GM21381 (cell line): ENCODE measurements at regions not wholly inside any gene's neighbourhood (a gene's known extent, or its start where the extent isn't known, plus 50 kb on each side); places are given as distances from the start of the nearest gene placed in this dataset.
A peak's percentile ranks its signal among the peaks of the same experiment; 100 is the strongest.

Experiments used
- ATAC-seq: cut with Tn5 transposase; IDR thresholded peaks from one replicate; pipeline ENCODE4 v1.9.1; 2021; ENCODE audit warnings: mild to moderate bottlenecking, moderate library complexity; ENCODE audit not compliant: unreplicated experiment

DNA sequence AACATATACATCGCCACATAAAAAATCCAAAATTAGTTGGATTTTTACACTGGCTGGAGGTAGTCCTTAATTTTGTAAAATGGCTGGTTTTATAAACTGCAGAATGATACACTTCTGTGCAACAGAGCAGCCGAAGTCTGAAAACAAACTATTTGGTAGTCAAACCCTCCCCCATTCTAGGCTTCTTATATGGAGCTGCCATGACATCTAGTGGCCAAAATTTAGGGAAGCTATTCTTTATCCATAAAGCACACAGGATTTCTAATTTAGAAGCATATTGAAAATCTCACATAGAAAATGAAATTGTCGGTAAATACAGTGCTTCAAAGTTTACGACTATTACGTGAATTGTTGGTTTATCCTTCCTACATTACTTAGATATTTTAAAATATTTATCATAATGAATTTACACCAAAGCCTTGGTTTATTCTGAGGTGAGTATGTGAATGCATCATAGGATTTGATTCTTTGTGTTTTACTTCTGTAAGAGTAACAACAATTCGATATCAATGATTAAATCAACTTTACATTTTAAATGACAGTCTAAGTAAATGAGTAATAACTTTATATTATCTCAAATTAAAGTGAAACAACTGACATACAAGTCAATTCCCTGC lies 113.4 kb upstream of the FAM241A start:
- no peak for ATAC-seq

DNA sequence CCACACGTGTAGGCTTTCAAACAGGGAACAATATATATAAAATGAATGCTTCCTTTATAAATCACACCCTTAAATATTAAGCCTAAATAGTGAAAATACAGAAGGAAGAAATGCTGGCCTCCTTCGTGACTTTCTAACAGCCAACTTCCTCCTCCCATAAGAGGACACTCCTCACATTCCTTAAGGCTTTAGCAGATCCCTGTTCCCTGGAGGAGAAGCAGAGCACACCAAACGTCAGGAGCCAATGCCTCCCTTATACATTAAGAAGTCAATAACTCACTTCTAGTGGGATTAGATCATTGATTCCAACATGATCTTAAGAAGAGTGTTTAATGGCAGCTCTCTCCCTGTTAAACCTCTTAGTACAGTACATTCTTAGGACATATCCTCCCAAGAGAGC lies 108.4 kb upstream of the FAM241A start:
- no peak for ATAC-seq

DNA sequence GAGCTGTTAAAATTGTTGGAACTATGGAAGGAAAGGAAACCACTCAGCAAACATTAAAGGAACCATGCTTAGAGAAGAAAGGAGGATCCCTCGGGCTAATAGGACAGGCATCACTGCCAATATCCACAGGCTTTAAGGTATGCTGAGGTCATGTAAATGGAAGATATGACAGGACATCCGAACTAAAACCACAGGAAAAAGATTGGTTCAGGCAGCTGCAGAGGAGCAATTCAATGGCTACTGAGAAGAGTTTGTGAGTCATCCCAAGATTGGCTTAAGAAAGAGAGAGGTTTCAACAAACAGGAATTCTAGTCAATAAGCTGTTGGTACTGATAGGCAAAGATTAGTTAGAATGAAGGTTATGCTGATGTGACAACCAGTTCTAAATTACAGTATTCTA lies 106.4 kb upstream of the FAM241A start:
- ATAC-seq: no peak

DNA sequence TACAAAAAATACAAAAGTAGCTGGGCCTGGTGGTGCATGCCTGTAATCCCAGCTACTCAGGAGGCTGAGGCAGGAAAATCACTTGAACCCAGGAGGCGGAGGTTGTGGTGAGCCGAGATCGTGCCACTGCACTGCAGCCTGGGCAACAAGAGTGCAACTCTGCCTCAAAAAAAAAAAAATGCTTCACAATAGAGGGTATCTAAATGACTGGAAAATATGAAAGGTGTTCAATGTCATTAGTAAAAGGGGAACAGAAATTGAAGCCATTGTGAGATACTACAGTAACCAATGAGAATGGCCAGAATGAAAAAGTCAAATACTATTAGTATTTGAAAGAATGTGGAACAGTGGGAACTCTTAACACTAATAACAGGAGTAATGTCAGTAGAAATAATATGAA lies 96.1 kb upstream of the FAM241A start:
- ATAC-seq: peak; percentile 68

DNA sequence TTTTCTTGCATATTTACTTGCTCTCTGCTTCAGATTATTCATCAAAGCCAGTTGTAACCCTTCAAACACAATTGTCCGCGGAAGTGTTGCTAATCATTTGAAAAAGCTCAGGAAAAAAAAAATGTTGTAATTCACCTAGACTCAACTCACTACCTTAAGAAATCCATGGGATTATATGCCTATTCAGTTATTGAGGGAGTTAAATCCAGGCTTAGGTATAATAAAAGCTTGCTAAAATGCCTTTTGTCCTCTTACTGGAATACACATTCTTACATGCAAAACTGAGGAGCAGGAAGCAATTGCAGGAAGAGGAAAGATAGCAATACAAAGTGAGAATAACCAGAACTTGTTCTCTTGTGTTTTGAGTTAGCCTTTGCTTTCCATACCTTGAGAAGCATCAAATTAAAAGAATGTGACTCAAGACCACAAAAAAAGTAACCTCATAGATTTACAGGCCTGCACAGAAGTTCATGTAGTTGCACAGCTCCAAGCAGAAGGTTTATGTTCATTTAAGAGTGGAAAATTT lies 91.4 kb upstream of the FAM241A start:
- ATAC-seq: no peak

DNA sequence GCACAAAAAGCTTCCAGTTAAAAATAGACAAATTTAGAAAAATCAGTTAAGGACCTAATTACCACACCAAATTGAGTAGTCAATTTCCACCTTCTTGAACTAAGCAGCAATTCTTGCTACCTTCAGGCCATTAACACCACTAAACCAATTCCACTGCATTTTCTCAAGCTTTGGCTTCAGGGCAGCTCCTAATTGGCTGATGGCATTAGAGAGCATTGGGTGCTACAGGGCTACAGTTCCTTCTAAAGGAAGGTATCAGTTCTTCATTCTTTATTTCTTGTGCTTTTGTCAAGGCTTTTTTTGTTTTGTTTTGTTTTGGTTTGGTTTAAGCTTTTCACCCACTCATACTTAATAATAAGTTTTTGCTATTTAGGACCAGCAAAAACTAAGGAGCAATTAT lies 90.2 kb upstream of the FAM241A start:
- no peak for ATAC-seq

DNA sequence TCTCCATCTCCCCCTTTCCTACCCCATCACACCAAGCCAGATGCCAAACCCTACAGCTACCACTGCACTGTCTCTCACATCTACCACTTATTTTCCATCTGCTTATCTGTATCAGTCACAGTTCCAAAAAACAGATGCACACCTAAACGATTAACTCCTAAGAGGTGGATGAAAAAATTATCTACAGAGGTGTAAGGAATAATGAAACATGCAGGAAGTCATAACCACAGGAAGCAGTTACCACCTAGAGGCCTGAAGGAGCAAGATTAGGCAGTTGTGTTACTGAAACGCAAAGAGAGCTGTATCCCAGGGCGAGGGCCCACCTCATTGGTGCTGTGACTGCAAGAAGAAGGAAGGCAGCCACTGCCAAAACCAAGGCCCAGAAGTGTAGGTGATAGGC lies 87.8 kb upstream of the FAM241A start:
- ATAC-seq: no peak

DNA sequence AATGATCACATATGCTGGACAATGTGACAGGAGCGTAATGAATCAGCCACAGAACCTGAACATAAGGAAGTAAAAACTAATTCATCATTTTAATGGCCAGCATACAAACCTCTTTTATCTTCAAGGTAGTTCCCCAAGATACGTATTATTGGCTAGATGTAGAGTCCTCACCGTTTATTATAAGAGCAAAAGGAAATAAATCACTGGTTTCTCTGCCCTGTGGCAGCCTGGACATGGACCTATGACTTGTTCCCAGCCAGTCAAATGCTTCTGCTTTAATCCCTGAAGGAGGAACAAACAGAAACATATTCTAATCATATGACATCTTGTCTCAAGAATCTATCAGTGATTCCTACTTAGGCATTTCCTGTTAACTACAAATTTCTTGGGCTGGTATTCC lies 86.8 kb upstream of the FAM241A start:
- no peak for ATAC-seq

DNA sequence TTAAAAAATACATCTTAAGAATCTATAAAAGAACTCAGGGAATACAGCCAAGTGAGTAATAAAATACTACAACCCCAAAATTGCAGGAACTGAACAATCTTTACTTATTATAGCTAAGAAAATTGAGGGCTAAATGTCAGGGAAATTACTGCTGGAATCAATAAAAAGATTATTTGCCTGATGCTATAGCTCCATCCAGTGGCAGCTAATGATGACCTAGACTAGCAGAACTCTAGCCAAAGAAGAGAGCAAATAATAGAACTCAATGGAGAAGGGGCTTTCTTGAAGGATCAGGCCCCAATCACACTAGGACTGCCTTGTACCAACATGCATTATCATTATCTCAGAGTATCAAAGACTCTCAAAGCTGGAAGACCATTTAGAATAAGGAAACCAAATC lies 85.0 kb upstream of the FAM241A start:
- no peak for ATAC-seq

DNA sequence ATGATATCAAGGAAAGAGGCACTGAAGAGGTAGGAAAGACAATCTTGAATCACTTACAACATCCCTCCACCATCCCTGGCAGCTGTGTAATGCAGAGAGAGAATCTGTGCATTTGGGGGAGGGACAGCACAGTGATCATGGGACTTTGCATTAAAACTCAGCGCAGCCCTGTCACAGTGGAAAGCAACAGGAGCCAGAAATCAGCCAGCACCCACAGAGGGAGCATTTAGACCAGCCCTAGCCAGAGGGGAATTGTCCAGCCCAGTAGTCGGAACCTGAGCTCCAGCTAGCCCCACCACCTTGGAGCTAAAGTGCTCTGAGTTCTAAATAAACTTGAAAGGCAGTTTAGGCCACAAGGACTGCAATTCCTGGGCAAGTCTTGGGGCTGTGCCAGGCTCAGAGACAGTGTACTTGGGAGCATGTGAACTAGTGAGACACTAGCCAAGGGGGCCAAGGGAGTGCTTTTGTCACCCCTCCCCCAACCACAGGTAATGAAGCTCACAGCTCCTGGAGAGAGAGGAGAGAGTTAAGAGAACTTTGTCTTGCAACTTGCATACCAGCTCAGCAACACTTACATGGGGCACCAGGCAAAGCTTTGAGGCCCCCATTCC lies 83.9 kb upstream of the FAM241A start:
- ATAC-seq: no peak

DNA sequence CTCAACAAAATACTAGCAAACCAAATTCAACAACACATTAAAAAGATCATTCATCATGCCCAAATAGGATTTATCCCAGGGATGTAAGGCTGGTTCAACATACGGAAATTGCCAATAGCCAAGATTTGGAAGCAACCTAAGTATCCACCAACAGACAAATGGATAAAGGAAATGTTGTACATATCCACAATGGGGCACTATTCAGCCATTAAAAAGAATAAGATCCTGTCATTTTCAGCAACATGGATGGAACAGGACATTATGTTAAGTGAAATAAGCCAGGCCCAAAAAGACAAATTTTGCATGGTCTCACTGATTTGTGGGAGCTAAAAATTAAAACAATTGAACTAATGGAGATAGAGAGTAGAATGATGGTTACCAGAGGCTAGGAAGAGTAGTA lies 82.0 kb upstream of the FAM241A start:
- ATAC-seq: no peak

DNA sequence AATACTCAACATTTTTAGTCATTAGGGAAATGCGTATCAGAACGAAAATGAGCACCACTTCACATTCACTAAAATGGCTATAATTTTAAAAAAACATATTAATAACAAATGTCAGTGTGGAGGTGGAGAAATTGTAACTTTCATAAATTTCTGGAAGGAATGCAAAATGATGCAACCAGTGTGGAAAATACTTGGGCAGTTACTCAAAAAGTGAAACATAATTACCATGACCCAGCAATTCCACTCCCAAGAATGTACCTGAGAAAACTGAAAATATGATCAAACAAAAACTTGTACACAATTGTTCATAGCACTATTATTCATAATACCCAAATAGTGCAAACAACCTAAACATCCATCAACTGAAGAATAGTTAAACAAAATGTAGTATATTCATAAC lies 76.1 kb upstream of the FAM241A start:
- no peak for ATAC-seq

DNA sequence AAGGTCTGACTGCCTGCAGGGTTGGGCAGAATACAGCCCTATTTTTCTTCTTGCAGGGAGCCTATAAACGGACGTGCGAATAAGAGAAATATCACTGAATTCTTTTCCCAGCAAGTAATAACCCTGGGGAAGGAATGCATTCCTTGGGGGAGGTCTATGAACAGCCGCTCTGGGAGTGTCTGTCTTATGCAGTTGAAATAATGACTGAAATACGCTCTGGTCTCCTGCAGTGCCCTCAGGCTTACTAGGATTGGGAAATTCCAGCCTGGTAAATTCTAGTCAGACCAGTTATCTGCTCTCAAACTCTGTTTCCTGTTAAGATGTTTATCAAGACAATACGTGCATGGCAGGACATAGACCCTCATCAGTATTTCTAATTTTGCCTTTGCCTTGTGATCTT lies 72.1 kb upstream of the FAM241A start:
- no peak for ATAC-seq

DNA sequence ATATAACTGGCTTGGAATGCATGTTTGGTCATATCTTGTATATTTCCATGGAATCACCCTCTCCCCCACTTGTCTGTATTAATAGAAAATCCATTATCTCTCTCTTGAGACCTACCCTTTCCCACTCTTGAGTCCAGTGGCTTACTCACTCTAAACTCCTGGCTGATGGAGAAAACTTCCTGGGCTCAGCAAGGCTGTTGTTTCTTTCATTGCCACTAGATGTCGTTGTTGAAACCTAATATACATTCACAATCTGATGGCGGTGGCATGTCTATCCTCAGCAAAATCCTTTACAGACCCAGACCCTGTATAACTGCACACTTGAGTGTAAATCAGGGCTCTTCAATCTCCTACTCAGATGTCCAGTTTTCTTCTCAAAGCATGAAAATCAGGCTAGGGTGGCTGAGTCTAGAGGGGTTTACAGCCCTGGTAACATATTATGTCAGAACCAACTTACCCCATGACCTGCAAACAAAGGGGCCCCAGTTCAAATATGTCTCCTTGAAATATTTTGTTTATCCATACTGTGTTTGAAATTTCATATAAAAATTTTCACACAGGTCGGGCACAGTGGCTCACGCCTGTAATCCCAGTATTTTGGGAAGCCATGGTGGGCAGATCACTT lies 70.0 kb upstream of the FAM241A start:
- peak; percentile 87 for ATAC-seq

DNA sequence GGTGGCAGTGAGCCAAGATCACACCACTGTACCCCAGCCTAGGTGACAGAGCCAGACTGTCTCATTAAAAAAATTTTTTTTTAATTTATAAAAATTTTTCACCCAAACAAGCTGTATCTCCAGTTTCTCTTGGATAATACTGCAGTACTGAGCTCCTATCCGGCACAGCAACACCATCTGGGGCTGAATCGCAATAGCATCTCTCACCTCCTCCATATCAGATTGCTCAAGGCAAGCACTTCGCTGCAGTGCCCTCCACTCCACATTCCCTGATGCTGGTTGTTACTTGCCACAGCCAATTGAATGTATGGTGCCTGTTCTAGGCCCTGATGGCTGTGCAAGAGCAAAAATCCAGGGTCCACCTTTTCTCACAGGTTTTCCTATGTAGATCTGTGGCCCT lies 69.3 kb upstream of the FAM241A start:
- ATAC-seq: no peak

DNA sequence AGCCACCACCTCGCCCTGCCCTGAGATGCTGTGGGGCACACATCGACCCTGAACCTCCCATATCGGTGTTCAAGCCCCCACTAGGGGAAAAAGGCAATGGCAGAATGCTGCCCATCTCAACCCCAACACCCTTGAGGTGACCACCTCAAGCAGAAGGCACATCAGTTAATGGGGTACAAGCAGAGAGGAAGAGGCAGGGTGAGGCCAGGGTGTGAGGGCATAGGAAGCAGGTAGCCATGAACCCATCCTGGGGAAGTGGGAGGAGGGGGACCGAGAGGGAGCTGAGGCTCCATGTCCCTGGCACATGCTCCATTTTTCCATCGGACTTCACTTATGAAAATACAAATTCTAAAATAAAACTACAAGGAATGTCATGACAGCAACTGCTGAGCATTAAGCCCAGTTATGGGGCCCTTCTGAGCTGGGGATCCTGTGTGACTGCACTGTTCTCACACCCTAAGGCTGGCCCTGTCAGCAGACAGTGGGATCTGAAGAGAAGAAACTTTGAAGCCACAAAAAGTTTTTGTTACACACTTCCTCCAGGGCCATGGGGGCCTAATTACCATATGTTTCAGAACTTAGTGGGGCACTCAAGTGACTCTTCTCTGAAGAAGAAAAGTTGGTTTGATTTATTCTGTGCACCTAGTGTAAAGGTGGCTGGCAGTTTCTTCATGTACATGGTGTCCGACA lies 68.2 kb upstream of the FAM241A start:
- no peak for ATAC-seq

DNA sequence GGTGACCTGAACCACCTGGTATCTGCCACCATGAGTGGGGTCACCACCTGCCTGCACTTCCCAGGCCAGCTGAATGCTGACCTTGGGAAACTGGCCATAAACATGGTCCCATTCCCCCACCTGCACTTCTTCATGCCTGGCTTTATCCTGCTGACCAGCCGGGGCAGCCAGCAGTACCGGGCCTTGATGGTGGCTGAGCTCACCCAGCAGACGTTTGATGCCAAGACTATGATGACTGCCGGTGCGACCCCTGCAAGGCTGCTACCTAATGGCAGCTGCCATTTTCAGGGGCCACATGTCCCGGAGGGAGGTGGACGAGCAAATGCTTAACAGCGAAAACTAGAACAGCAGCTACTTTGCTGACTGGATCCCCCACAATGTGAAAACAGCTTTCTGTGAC lies 67.5 kb upstream of the FAM241A start:
- ATAC-seq: no peak

DNA sequence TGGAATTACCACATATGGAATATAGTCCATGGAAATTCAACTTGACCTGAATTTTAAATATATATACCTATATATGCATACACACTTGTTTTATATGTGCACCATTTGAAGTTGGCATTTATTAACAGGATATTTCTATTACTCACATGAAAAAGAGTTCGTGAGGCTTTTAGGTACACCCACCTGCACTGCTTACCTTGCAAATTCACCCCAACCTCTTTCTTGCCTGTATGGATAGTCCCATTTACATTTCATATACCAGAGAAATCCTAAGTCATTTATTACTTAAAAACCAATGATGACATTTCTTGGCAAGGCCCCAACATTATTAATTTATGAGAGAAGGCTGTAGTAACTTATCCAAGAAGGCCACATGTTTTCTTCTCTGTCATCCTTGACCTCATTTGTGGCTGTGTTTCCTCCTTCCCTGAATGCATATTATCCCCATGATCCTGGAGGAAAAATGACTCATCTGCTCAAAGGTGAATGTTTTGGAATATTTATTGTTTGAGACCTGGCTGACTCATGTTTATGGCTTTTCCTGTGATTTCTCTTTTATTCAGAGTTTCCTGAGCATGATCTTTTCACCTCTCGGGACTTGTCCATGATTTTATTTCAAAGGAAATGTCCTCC lies 62.2 kb upstream of the FAM241A start:
- ATAC-seq: no peak

DNA sequence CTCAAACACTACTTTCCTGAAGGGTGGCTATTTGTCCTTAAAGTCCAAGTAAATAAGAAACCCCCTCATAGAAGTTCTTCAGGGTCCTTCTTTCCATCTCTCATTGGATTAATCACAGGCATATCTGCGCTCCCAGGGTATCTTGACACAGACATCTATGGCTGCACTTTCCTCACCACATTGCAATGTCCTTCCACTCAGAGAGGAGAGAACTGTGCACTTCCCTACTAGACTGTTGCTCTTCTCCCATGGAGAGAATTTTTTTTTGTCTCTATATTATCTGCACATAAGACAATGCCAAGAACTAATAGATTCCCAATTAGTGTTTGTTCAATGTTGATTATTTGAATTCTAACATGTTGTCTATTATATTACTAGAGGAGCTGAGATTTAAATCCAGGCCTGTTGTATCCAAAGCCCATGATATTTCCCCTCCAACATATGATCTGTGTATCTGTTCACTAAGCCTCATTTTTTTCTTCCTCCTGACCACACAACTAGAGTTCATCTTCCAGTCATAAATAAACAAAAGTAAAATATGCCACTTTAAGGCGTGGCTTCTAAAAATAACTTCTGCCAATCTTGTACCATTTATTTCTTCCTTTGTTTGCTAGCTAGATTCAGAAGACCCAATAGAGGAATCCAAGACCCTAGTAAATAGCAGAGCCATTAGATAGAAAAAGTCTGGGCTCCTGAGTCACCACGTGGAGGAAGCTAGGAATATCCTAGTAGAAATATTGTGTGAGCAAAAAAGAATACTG lies 61.5 kb upstream of the FAM241A start:
- ATAC-seq: no peak

DNA sequence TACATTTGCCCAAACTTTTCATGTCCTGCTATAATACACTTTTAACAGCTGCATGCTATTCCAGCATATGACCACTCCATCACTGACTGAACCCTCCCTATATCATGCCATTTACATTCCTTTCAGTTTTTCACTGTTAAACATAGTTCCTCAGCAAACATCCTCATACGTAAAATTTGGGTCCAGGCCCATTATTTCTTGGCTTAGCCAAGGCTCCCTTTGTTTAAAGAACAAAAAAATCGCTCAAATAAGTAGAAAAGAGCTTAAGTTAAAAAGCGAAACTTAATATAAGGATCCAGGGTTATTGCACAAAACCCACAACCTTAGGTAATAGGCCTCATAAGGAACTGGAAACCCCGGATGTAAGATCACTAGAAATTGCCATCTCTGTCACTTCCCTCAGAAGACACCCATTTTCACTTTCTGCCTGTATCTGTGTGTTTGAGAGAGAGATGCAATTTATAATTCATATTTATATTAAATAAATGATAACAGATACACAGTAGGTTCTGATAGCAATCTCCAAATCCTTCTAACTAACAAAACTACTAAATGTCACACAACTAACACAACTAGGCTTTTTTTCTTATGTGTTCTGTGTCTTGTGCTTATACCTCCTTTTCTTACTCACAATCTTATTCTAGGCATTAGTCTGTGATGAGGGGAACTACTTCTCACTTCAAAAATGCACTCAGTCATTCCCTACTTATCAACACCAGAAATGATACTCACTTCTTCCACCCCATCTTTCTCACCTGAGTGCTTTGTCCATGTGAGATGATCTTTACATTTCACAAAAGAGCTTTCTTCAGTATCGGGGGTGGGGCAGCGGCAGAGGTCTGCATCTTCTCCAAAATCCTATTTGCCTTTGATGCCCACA lies 59.9 kb upstream of the FAM241A start:
- ATAC-seq: no peak
